NCI-H2171 (cell line): ENCODE measurements at regions not wholly inside any gene's neighbourhood (a gene's known extent, or its start where the extent isn't known, plus 50 kb on each side); places are given as distances from the start of the nearest gene placed in this dataset.
"Not testable (repeated sequence)": the region's sequence is repeated elsewhere in the genome, so short reads cannot be mapped to it uniquely, and the experiment has no call there.

Source experiments
- DNase-seq: peaks from one replicate; lab custom pipeline; 2025; lab: John Stamatoyannopoulos, UW

- DNase-seq = no peak
These were observed 284.5 kb upstream of the TRPC5 start for GRCh38 chrX:112367065-112367464.

GRCh38 chrX:112359906-112360305 lies 277.3 kb upstream of the TRPC5 start:
- DNase-seq = no peak

- DNase-seq = no peak
These were observed 273.4 kb upstream of the TRPC5 start for GRCh38 chrX:112355931-112356330.

GRCh38 chrX:112341598-112341997 lies 259.0 kb upstream of the TRPC5 start:
- no peak for DNase-seq

GRCh38 chrX:112313201-112313600 lies 230.6 kb upstream of the TRPC5 start:
- DNase-seq = no peak

- DNase-seq = no peak
These were observed 223.5 kb upstream of the TRPC5 start for GRCh38 chrX:112306027-112306426.

GRCh38 chrX:112279940-112280339 lies 197.4 kb upstream of the TRPC5 start:
- no peak for DNase-seq

GRCh38 chrX:112270991-112271390 lies 188.4 kb upstream of the TRPC5 start:
- no peak for DNase-seq

- no peak for DNase-seq
These were observed 183.6 kb upstream of the TRPC5 start for GRCh38 chrX:112266136-112266535.

- DNase-seq = no peak
These were observed 176.8 kb upstream of the TRPC5 start for GRCh38 chrX:112259375-112259774.

- no peak for DNase-seq
These were observed 172.3 kb upstream of the TRPC5 start for GRCh38 chrX:112254896-112255295.

- DNase-seq = no peak
These were observed 165.1 kb upstream of the TRPC5 start for GRCh38 chrX:112247714-112248113.

- DNase-seq = no peak
These were observed 153.0 kb upstream of the TRPC5 start for GRCh38 chrX:112235547-112235946.

- no peak for DNase-seq
These were observed 150.6 kb upstream of the TRPC5 start for GRCh38 chrX:112233164-112233563.

- DNase-seq = not testable (repeated sequence)
These were observed 144.2 kb upstream of the TRPC5 start for GRCh38 chrX:112226795-112227194.

GRCh38 chrX:112223391-112223790 lies 140.8 kb upstream of the TRPC5 start:
- no peak for DNase-seq

- DNase-seq = no peak
These were observed 135.8 kb upstream of the TRPC5 start for GRCh38 chrX:112218388-112218787.

GRCh38 chrX:112211459-112211858 lies 128.9 kb upstream of the TRPC5 start:
- DNase-seq = no peak

GRCh38 chrX:112197840-112198239 lies 115.3 kb upstream of the TRPC5 start:
- DNase-seq = peak; percentile 0

GRCh38 chrX:112190646-112191045 lies 108.1 kb upstream of the TRPC5 start:
- DNase-seq = no peak

GRCh38 chrX:112181361-112181760 lies 98.8 kb upstream of the TRPC5 start:
- not testable (repeated sequence) for DNase-seq

- DNase-seq = no peak
These were observed 81.8 kb upstream of the TRPC5 start for GRCh38 chrX:112164420-112164819.

GRCh38 chrX:112163906-112164305 lies 81.3 kb upstream of the TRPC5 start:
- no peak for DNase-seq

GRCh38 chrX:112148397-112148796 lies 65.8 kb upstream of the TRPC5 start:
- DNase-seq = no peak

GRCh38 chrX:112147206-112147605 lies 64.6 kb upstream of the TRPC5 start:
- no peak for DNase-seq
